Activated CD8-positive, alpha-beta memory T cell treated with anti-CD3 and anti-CD28 coated beads, Interleukin-2, amount 50 U/mL, for 4 hours (primary cell): ENCODE measurements at regions not wholly inside any gene's neighbourhood (a gene's known extent, or its start where the extent isn't known, plus 50 kb on each side); places are given as distances from the start of the nearest gene placed in this dataset.
"Not testable (repeated sequence)": the region's sequence is repeated elsewhere in the genome, so short reads cannot be mapped to it uniquely, and the experiment has no call there.

Experiments used
- DNase-seq: peaks from one replicate; pipeline ENCODE4 v3.0.0-alpha.2; 2020

GRCh38 chr2:121818546-121818945, 63.1 kb downstream of the TSN start:
- DNase-seq = no peak

DNA sequence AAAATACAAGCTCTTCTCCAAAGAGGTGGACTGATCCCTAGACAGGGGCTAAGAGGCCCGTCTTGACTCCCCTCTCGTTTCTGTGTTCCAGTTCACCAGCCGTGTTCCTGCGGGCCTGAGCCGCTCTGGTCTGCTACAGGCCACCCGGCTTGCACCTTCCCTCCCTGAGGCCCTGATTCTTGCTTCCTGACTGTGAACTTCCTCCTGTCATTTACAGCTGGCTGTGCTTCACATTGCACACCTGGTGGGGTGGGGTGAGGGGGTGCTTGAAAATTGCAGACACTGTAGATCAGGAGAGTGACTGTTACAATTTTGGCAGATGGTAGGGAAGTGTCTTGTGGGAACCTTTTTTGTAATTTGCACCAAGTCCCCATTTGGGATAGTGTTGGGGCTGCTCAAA, 64.4 kb downstream of the TSN start:
- no peak for DNase-seq

DNA sequence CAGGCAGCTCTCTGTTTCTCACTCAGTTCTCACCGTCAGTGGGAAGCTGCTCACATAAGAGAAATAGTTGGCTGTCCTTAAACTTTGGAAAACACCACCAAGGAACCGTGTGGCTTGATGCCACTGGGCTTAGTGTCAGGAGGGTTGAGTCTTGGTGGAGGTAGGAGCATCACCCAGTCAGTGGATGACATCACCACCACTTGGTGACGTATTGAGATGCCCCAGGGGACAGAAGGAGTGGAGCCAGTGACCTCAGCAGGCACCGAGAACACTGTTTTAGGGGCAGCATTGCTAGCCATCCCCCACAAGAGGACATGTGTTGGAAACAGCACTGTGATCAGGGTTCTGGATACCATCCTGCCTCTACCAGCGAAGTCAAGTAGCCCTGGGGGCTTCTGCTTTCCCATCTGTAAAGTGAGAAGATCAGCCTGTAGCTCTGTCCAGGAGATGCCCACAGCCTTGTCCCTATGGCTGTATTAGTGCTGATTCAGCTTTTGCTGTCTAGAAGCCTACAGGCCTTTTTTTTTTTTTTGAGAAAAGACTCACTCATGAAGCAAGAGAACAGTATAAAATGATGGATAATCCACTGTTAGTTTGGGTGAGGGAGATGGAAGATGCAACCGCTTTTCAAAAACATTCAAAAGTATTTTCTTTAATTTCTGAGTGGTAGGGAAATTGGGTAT, 66.2 kb downstream of the TSN start:
- DNase-seq = no peak

DNA sequence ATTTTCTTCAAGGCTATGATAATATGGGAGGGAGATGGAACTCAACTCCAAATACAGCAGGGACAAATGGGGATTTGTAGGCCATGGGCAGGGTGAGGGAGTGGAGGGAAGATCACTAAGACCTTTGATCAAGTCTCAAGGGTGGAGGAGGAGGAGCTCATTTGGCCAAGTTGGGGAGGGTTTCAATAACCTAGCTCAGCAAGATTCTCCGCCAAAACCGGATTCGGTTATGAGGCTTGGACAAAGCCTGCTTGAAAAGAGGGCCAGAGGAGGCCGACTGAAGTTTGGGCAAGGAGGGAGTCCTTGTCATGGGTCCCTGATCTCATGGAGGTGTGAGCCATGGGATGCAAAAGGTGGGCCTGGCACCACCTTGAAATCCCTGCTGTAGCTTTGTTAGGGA, 68.8 kb downstream of the TSN start:
- no peak for DNase-seq

DNA sequence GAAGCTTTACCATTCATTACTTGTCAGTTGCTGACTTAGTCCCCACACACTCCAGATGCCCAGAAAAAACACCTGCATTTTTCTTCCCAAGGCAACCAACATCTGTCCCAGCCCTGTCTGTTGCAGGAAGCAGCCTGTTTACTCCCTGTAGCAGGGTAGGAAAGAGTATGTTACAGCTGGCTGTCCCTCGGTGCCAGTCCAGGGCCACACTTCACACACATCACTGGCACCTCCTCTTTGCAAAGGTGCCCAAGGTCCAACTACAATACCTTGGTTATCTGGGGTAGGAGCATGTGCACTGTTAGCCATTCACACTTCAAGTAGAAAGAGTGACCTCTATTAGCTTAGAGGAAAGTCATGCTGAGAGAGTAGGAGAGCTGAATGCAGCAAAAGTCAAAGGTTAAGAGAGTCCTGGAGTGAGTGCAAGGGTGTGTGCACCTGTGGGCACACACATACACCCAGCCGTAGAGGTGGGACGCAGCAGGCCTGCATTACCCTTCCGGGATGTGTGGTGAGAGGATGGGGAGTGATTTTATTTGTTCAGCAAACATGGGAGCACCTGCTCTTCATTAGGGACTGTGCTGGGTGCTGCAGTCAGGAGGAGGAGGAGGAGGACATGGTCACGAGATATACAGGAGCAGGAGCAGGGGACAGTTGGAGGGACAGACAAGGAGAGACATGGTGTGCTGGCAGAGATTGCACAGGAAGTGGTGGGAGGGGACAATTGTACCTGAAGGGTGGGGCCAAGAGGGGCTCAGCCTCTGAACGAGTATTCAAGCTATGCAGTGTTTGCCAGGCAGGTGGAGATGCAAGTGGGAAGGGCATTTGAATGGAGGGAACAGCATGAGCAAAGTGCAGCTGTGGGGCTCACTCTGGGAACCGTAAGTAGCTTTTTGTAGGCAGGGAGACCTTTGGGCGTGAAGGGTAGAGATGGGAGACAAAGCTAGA, 69.8 kb downstream of the TSN start:
- DNase-seq = no peak

DNA sequence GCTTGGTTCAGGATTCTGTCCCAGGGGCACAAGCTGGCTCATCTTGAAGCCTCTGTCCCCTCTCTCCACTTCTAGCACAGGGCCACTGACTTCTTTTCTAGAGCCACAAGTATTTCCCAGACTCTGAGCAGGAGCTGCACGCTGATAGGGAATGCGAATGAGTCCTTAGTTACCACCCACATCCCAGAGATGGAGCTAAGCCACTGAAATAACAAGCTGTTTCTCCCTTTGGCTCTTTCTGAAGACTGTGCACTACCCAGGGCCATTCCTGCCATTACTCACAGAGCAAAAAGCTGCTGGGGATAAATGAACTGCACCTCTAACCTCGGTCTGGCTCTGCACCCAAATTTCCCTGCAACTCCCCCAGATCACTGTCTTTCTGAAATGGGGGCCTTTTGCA, 70.6 kb downstream of the TSN start:
- no peak for DNase-seq

GRCh38 chr2:121828281-121828731, 72.9 kb downstream of the TSN start:
- DNase-seq = no peak

GRCh38 chr2:121830809-121831208, 75.4 kb downstream of the TSN start:
- DNase-seq = no peak

- DNase-seq = no peak
Observed at GRCh38 chr2:121831841-121832240, 76.4 kb downstream of the TSN start.

DNA sequence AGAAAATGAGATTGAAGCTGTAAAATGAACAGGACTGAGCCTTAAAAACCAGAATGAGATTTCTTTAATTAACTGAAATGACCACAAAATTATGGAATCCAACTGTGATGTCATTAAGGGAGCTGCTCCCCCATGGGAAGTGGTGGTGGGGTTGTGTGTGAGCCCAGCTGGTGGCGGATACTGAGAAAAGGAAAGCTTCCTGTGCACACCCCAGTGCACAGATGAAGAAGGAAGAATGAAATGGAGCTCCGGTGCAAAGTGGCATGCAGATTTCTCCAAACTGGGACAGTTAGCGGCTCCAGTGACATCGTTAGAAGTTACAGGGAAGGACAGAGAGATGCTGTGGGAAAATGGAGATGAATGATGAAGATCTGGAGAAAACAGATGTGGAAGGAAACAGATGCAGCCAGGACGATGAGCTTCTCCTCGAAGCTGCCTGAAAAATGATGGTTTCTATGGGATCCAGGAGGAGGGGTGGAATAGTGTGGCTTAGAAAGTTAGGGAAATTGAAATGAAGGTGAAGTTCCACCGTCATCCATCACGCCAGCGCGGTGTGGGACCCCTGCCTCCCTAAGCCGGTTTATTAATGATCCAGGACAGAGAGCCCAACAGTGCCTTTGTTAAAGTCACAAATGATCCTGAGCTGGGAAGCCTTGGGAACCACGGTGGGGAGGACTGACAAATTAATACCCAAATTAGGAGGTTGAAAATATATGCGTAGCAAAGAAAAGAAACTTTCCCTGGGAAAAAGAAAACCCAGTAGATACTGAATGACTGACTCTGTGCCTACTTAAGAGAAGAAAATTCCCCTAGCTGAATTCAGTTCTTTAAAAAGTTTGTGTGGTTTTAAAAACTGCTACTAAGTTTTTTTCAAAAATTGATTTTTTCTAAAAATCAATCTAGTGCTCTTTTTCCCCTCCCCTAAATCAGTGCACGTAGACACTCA, 77.2 kb downstream of the TSN start:
- no peak for DNase-seq

DNA sequence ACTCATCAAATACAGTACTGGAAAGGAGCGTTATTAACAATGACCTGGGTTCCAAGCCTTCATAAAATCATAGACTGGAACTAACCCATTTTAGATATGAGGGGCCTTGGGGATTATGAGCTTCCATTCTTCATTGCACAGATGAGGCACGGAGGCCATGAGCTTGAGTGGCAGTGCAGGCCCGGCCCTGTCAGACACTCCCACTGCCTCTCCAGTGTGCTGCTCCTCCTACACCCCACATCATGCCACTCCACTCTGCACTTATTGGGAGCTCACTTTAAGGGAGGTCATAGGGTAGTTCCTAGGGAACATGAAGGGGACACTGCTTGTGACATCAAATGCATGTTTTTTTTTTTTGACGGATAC, 77.9 kb downstream of the TSN start:
- no peak for DNase-seq

DNA sequence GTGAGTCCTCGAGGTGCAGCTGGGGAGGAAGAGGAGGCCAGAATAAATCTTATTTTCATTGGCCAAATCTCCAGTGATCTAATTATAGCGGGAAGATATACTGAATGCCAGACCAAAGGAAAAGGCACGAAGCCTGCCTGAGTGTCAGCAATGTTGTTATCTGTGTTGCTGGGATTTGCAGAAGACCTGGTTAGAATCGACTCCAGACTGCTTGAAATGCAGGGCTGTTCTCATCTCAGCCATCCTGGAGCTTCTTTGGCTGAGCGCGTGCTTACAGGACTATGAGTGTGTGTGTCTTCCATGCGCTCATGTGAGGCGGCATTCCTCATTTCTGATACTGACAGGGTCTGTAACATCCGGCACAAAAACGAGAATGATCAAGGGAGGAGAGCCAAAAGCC, 81.2 kb downstream of the TSN start:
- no peak for DNase-seq

- no peak for DNase-seq
Observed at GRCh38 chr2:121837591-121837990, 82.1 kb downstream of the TSN start.

- no peak for DNase-seq
Observed at GRCh38 chr2:121838551-121838950, 83.1 kb downstream of the TSN start.

- no peak for DNase-seq
Observed at GRCh38 chr2:121839584-121839983, 84.1 kb downstream of the TSN start.

DNA sequence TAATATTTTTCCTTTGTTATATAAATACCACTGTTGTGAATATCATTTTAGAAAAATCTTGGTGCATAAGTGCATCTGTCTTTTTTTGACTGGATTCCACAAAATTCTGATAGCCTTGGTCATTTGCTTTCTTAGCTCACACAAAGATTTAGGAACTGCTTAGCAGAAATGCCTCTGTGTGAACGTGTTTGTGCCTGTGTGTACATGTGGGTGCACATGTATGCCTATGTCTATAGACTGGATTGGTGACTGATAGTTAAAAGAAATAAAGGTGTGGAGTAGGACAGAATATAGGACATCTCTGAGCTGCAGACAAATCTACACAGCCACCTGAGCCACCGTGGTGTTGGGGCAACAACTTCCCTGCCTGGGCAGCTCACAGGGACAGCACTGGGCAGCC, 93.8 kb downstream of the TSN start:
- no peak for DNase-seq

GRCh38 chr2:121853149-121853548, 97.7 kb downstream of the TSN start:
- DNase-seq = not testable (repeated sequence)

DNA sequence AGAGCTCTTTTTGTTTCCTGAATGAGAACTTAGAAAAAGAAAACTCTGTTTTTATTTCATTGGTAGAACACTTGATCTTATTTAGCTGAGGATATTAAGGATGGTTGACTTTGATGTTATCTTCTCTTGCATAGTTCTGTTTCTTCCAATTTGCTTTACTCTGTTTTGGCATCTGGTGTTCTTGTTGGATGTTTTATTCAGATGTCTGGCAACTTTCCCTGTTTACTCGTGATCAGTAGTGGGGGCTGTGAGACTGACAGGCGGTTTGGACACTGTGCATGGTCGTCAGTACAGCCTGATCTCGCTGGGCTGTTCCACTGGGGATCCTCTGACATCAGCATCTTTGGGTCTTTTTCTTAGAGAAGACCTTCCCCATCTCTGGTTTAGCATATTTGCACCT, 100.1 kb downstream of the TSN start:
- no peak for DNase-seq

DNA sequence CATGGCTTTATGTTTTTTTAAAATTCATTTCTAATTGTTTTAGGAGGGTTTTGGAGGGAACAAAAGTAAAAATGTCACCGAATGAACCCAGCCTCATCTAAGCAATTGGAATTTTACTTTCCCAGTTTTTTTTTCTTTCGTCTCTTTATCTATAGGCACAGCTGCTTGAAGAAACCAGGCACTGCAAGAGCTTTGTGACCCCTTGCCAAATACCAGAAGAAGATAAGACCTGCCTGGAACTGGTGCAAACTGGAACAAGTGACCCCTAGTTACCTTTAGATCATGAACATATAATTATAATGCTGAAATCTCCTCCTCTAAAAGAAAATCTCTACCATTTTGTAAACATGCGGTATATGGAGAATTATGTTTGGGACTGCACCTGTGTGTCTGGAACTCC, 100.9 kb downstream of the TSN start:
- DNase-seq = no peak

DNA sequence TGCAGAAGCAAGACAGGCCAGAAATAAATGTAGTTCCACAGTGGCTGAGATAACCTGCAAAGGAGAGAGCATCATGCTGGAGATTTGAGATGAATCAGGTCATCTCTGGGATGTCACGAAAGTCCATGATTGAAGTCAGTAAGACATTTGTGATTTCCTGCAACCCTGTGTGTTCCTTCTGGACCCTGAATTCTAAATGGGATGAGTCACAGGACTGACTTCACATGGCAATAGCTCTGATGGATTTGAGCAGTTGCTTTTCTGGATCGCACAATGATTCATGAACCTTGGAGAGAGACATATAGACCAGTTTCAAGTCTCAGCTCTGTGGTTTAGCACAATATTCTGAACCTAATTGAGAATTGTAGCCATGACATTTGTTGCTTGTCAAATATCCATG, 102.9 kb downstream of the TSN start:
- DNase-seq = no peak

DNA sequence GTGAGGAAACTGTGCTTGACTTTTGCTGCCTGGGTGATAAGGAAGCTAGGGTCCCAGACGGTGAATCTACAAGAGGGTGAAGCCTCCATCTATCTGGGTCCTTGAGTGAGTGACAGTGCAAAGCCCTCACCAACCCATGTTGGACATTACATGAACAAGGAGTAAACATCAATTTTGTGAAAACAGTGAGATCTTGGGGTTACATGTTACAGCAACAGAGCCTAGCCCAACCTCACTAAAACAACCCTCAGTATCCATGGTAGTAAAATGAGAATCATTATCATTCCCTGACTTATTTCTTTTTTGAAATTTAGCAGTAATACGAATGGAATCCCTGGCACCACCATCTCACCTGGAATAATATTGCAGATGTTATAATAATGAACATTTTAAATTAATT, 103.4 kb downstream of the TSN start:
- DNase-seq = no peak

DNA sequence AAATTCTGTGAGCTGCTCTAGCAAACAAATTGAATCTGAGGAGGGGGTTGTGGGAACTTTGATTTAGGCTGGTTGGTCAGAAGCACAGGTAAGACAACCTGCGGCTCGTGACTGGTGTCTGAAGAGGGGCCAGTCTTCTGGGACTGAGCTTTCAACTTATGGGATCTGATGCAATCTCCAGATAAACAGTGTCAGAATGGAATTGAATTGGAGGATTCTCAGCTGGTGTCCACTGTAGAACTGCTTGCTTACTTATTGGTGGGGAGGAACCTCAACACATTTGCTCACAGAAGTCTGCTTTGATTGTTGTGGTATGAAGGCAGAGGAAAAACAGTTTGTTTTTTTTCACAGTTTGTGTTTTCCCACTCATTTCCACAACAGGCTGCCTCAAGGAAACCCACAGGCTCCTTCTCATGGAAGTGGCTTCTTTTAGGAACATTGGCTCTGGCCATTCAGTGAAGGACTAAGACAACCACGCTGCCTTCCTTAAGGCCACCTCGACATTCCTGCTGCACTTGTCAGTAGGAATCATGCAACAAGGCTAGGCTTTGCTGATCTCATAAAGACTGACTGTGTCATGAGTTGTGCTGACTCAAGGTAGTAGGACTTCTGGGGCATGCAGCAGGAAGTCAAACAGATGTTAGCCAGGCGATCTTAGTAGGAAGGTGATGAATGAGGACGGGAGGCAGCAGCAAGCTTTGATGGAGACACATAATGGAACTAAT, 104.7 kb downstream of the TSN start:
- DNase-seq = no peak
